Inferior parietal cortex (tissue), 1 donor: ENCODE measurements at regions not wholly inside any gene's neighbourhood (a gene's known extent, or its start where the extent isn't known, plus 50 kb on each side); places are given as distances from the start of the nearest gene placed in this dataset.
"Not testable (repeated sequence)": the region's sequence is repeated elsewhere in the genome, so short reads cannot be mapped to it uniquely, and the experiment has no call there.

Experiments
- DNase-seq: peaks from one replicate; pipeline ENCODE4 v3.0.0-alpha.2; 2016; ENCODE audit errors: extremely low spot score

- DNase-seq, result no peak
Measured at GRCh38 chr6:6412700-6413099, 92.2 kb upstream of the F13A1 start.

- no peak for DNase-seq
Measured at GRCh38 chr6:6414931-6415330, 94.5 kb upstream of the F13A1 start.

- DNase-seq, result no peak
Measured at GRCh38 chr6:6417475-6417874, 97.0 kb upstream of the F13A1 start.

- DNase-seq, result no peak
Measured at GRCh38 chr6:6418421-6418820, 98.0 kb upstream of the F13A1 start.

- no peak for DNase-seq
Measured at GRCh38 chr6:6420107-6420506, 99.6 kb upstream of the F13A1 start.

GRCh38 chr6:6434151-6434550, 113.7 kb upstream of the F13A1 start:
- DNase-seq, result no peak

- DNase-seq, result no peak
Measured at GRCh38 chr6:6434723-6435122, 114.3 kb upstream of the F13A1 start.

- DNase-seq, result no peak
Measured at GRCh38 chr6:6436366-6436765, 115.9 kb upstream of the F13A1 start.

- no peak for DNase-seq
Measured at GRCh38 chr6:6436946-6437345, 116.5 kb upstream of the F13A1 start.

- DNase-seq, result peak; percentile 20
Measured at GRCh38 chr6:6438286-6438685, 117.8 kb upstream of the F13A1 start.

- DNase-seq, result no peak
Measured at GRCh38 chr6:6439778-6440177, 119.3 kb upstream of the F13A1 start.

GRCh38 chr6:6452002-6452401, 131.5 kb upstream of the F13A1 start:
- DNase-seq, result no peak

- no peak for DNase-seq
Measured at GRCh38 chr6:6453186-6453585, 132.7 kb upstream of the F13A1 start.

- no peak for DNase-seq
Measured at GRCh38 chr6:6455272-6455671, 133.2 kb upstream of the LY86 start.

GRCh38 chr6:6458172-6458571, 130.3 kb upstream of the LY86 start:
- no peak for DNase-seq

- not testable (repeated sequence) for DNase-seq
Measured at GRCh38 chr6:6459963-6460362, 128.6 kb upstream of the LY86 start.

- no peak for DNase-seq
Measured at GRCh38 chr6:6460416-6460815, 128.1 kb upstream of the LY86 start.

- no peak for DNase-seq
Measured at GRCh38 chr6:6461138-6461537, 127.4 kb upstream of the LY86 start.

GRCh38 chr6:6466967-6467761, 121.4 kb upstream of the LY86 start:
- DNase-seq, result no peak

GRCh38 chr6:6469074-6469473, 119.4 kb upstream of the LY86 start:
- no peak for DNase-seq

- DNase-seq, result no peak
Measured at GRCh38 chr6:6470123-6470522, 118.4 kb upstream of the LY86 start.

- no peak for DNase-seq
Measured at GRCh38 chr6:6471276-6471675, 117.2 kb upstream of the LY86 start.

GRCh38 chr6:6474170-6474920, 114.2 kb upstream of the LY86 start:
- no peak for DNase-seq
